ENCODE measurements at regions not wholly inside any gene's neighbourhood (a gene's known extent, or its start where the extent isn't known, plus 50 kb on each side); places are given as distances from the start of the nearest gene placed in this dataset.

- Histone ChIP-seq H3K36me3 (ENCODE audit: control insufficient read depth in 2 of 3, insufficient read depth in 3 of 3, low read length in 3 of 3) (no peaks in the 10 kb centered on the region), H3K27ac (ENCODE audit: low read depth in 2 of 2, low read length in 2 of 2) (no peak overlapping the region), H3K4me3 (ENCODE audit: low read length in 3 of 3) (no peak overlapping the region), H3K9me3 (ENCODE audit: control insufficient read depth in 2 of 3, insufficient read depth in 1 of 3, low read length in 3 of 3) (no peaks in the 10 kb centered on the region), H3K27me3 (ENCODE audit: control insufficient read depth, insufficient read depth, low read length) (no peaks in the 10 kb centered on the region), H3K9ac (ENCODE audit: low read length in 3 of 3) (no peak overlapping the region), H3K4me1 (ENCODE audit: control insufficient read depth in 2 of 3, insufficient read depth in 2 of 3, low read depth in 1 of 3, low read length in 3 of 3) (no peaks in the 10 kb centered on the region)
- TF ChIP-seq CTCF (IDR thresholded peaks at IDR 0.05; ENCODE audit: borderline replicate concordance, extremely low read depth, insufficient read depth): no peak
- intact Hi-C loops (cut with DNase I): no loop called here
- no peak for FAIRE-seq
- no peak for DNase-seq
Observed at GRCh38 chr20:60064554-60065196, 106.5 kb downstream of the CDH26 start.

- Histone ChIP-seq H3K4me1 (ENCODE audit: control insufficient read depth in 2 of 3, insufficient read depth in 2 of 3, low read depth in 1 of 3, low read length in 3 of 3) (no peaks in the 10 kb centered on the region), H3K27ac (ENCODE audit: low read depth in 2 of 2, low read length in 2 of 2) (no peak overlapping the region), H3K9ac (ENCODE audit: low read length in 3 of 3) (no peak overlapping the region), H3K9me3 (ENCODE audit: control insufficient read depth in 2 of 3, insufficient read depth in 1 of 3, low read length in 3 of 3) (no peaks in the 10 kb centered on the region), H3K36me3 (ENCODE audit: control insufficient read depth in 2 of 3, insufficient read depth in 3 of 3, low read length in 3 of 3) (no peaks in the 10 kb centered on the region), H3K4me3 (ENCODE audit: low read length in 3 of 3) (no peak overlapping the region), H3K27me3 (ENCODE audit: control insufficient read depth, insufficient read depth, low read length) (no peaks in the 10 kb centered on the region)
- intact Hi-C loops (cut with DNase I): no loop called here
- DNase-seq (no peak), FAIRE-seq (no peak)
- TF ChIP-seq CTCF (IDR thresholded peaks at IDR 0.05; ENCODE audit: borderline replicate concordance, extremely low read depth, insufficient read depth): no peak
Observed at GRCh38 chr20:60065741-60066437, 107.7 kb downstream of the CDH26 start.

GRCh38 chr20:60066438-60066823 lies 108.2 kb downstream of the CDH26 start:
- no peaks in the 10 kb centered on the region for H3K4me1 ChIP-seq (ENCODE audit: control insufficient read depth in 2 of 3, insufficient read depth in 2 of 3, low read depth in 1 of 3, low read length in 3 of 3)
- no peaks in the 10 kb centered on the region for H3K27me3 ChIP-seq (ENCODE audit: control insufficient read depth, insufficient read depth, low read length)
- no peak for DNase-seq
- no peak overlapping the region for H3K27ac ChIP-seq (ENCODE audit: low read depth in 2 of 2, low read length in 2 of 2)
- no peak for FAIRE-seq
- intact Hi-C loops (cut with DNase I): no loop called here
- no peak for TF ChIP-seq CTCF (IDR thresholded peaks at IDR 0.05; ENCODE audit: borderline replicate concordance, extremely low read depth, insufficient read depth)
- H3K9ac ChIP-seq (ENCODE audit: low read length in 3 of 3): no peak overlapping the region
- H3K9me3 ChIP-seq (ENCODE audit: control insufficient read depth in 2 of 3, insufficient read depth in 1 of 3, low read length in 3 of 3): no peaks in the 10 kb centered on the region
- no peak overlapping the region for H3K4me3 ChIP-seq (ENCODE audit: low read length in 3 of 3)
- no peaks in the 10 kb centered on the region for H3K36me3 ChIP-seq (ENCODE audit: control insufficient read depth in 2 of 3, insufficient read depth in 3 of 3, low read length in 3 of 3)

Data from kidney (tissue), 13 donors.